Testis (tissue), 2 donors: ENCODE measurements at regions not wholly inside any gene's neighbourhood (a gene's known extent, or its start where the extent isn't known, plus 50 kb on each side); places are given as distances from the start of the nearest gene placed in this dataset.

ENCODE experiments used
- CTCF ChIP-seq, 3 experiments: fragments of 450-650 bp in 2 of 3; fragments of 200-600 bp in 1 of 3; sonication (generic) in 1 of 3; IDR thresholded peaks; one replicate each; pipeline ENCODE4 v1.5.1; 2016 to 2019; ENCODE audit warnings: antibody characterized with exemption in 3 of 3, mild to moderate bottlenecking in 2 of 3, moderate library complexity in 1 of 3
- POLR2A ChIP-seq: fragments of 450-650 bp; IDR thresholded peaks from one replicate; pipeline ENCODE4 v1.6.1; 2017; ENCODE audit warnings: antibody characterized with exemption, mild to moderate bottlenecking, moderate library complexity

GRCh38 chr18:73503326-73503725 is 635.5 kb upstream of the NETO1 start:
- no peak for TF ChIP-seq CTCF (IDR thresholded peaks at IDR 0.05)
- no peak for TF ChIP-seq POLR2A
